Aorta (tissue), 5 donors: ENCODE measurements at regions not wholly inside any gene's neighbourhood (a gene's known extent, or its start where the extent isn't known, plus 50 kb on each side); places are given as distances from the start of the nearest gene placed in this dataset.

ENCODE experiments used
- ATAC-seq: fragments of 200-7000 bp; cut with Tn5 transposase; one replicate; pipeline ENCODE4 v1.9.1; 2022; ENCODE audit warnings: moderate library complexity; ENCODE audit not compliant: low FRiP score
- DNase-seq, 2 donors: peaks; one replicate each; pipeline ENCODE4 v3.0.0-alpha.2; 2020
- H3K27ac ChIP-seq, 2 donors: one replicate each; pipeline ENCODE4 v1.5.1; 2013; ENCODE audit warnings: low read length in 2 of 2, mild to moderate bottlenecking in 2 of 2, moderate library complexity in 2 of 2, control low read depth in 1 of 2, inconsistent platforms in 1 of 2, low read depth in 1 of 2
- H3K27me3 ChIP-seq, 2 donors: one replicate each; pipeline ENCODE4 v1.6.1; 2013; ENCODE audit warnings: control low read depth in 1 of 2, low read length in 1 of 2, mild to moderate bottlenecking in 1 of 2, moderate library complexity in 1 of 2; ENCODE audit not compliant: insufficient read depth in 2 of 2, control insufficient read depth in 1 of 2
- H3K36me3 ChIP-seq, 2 donors: one replicate each; pipeline ENCODE4 v1.6.1; 2013; ENCODE audit warnings: control low read depth in 1 of 2, low read length in 1 of 2, mild to moderate bottlenecking in 1 of 2; ENCODE audit not compliant: insufficient read depth in 2 of 2, control insufficient read depth in 1 of 2
- H3K4me1 ChIP-seq, 2 donors: one replicate each; pipeline ENCODE4 v1.6.1; 2013; ENCODE audit warnings: low read length in 2 of 2, control low read depth in 1 of 2, mild to moderate bottlenecking in 1 of 2, moderate library complexity in 1 of 2; ENCODE audit not compliant: insufficient read depth in 2 of 2, control insufficient read depth in 1 of 2
- H3K4me3 ChIP-seq, 2 donors: one replicate each; pipeline ENCODE4 v1.5.1; 2013; ENCODE audit warnings: low read length in 2 of 2, control low read depth in 1 of 2, mild to moderate bottlenecking in 1 of 2
- H3K9me3 ChIP-seq: one replicate; pipeline ENCODE4 v1.6.1; 2013; ENCODE audit warnings: mild to moderate bottlenecking, low read length; ENCODE audit not compliant: control insufficient read depth
- WGBS, 2 donors: extraction: QIAGEN DNeasy Blood & Tissue Kit; methylation state at CpG; one replicate each; pipeline ENCODE4 v1.1.7; 2013; 5-methylcytosine and 5-hydroxymethylcytosine counted together
- intact Hi-C, 2 donors: fragments of 100-400 bp; cut with DNase I; formaldehyde crosslinking; loops; one replicate each; pipeline versions ENCODE4 v1.14.2 to v1.15.0; 2022
- donor health status: healthy with polysubstance abuse.
- donor health status: Bipolar disorder and iron deficiency.
- donor health status: DM: no; HTN: no; CAD: no.
- donor health status: DM: no; HTN: no; CAD: no.
- donor health status: DM: yes; HTN: yes; CAD: no.

- H3K27ac ChIP-seq, result no peak overlapping the region
- ATAC-seq, result no peak
- H3K27me3 ChIP-seq, result no peaks in the 10 kb centered on the region
- WGBS, 2 donors, result 24 to 25% methylated on average over 1 of the region's 1 CpG
- H3K4me3 ChIP-seq, result no peak overlapping the region
- no peaks in the 10 kb centered on the region for H3K36me3 ChIP-seq
- intact Hi-C loops, result no loop called here
- no peaks in the 10 kb centered on the region for H3K4me1 ChIP-seq
- no peak for DNase-seq
- no peaks in the 10 kb centered on the region for H3K9me3 ChIP-seq
These were observed 564.7 kb downstream of the BMP2 start for GRCh38 chr20:7332169-7332568.

GRCh38 chr20:7333841-7334240 lies 566.4 kb downstream of the BMP2 start:
- intact Hi-C loops, result no loop called here
- no peak for ATAC-seq
- Histone ChIP-seq H3K27me3 (no peaks in the 10 kb centered on the region), H3K9me3 (no peaks in the 10 kb centered on the region), H3K4me1 (no peaks in the 10 kb centered on the region), H3K4me3 (no peak overlapping the region), H3K27ac (no peak overlapping the region), H3K36me3 (no peaks in the 10 kb centered on the region)
- no peak for DNase-seq
- WGBS, 2 donors, result 93 to 94% methylated on average over 3 of the region's 3 CpGs

GRCh38 chr20:7346026-7346425 lies 578.5 kb downstream of the BMP2 start:
- no peak for DNase-seq
- Histone ChIP-seq H3K36me3 (no peaks in the 10 kb centered on the region), H3K9me3 (no peaks in the 10 kb centered on the region), H3K27me3 (no peaks in the 10 kb centered on the region), H3K4me3 (no peak overlapping the region), H3K27ac (no peak overlapping the region), H3K4me1 (no peaks in the 10 kb centered on the region)
- intact Hi-C loops, result no loop called here
- ATAC-seq, result no peak
- 89 to 93% methylated on average over 3 of the region's 3 CpGs for WGBS, 2 donors

- Histone ChIP-seq H3K27ac (no peak overlapping the region), H3K27me3 (no peaks in the 10 kb centered on the region), H3K4me1 (no peaks in the 10 kb centered on the region), H3K36me3 (no peaks in the 10 kb centered on the region), H3K4me3 (no peak overlapping the region), H3K9me3 (no peaks in the 10 kb centered on the region)
- intact Hi-C loops, result no loop called here
- ATAC-seq (no peak), DNase-seq (no peak)
- 88 to 91% methylated on average over 1 of the region's 1 CpG for WGBS, 2 donors
These were observed 579.1 kb downstream of the BMP2 start for GRCh38 chr20:7346562-7346961.

GRCh38 chr20:7347409-7347808 lies 579.9 kb downstream of the BMP2 start:
- intact Hi-C loops, result no loop called here
- no peaks in the 10 kb centered on the region for H3K4me1 ChIP-seq
- 41 to 43% methylated on average over 2 of the region's 2 CpGs for WGBS, 2 donors
- no peaks in the 10 kb centered on the region for H3K9me3 ChIP-seq
- ATAC-seq, result no peak
- H3K27me3 ChIP-seq, result no peaks in the 10 kb centered on the region
- no peak overlapping the region for H3K27ac ChIP-seq
- no peak overlapping the region for H3K4me3 ChIP-seq
- H3K36me3 ChIP-seq, result no peaks in the 10 kb centered on the region
- DNase-seq, result no peak

- no peak overlapping the region for H3K27ac ChIP-seq
- DNase-seq (no peak), ATAC-seq (no peak)
- H3K4me1 ChIP-seq, result no peaks in the 10 kb centered on the region
- no peaks in the 10 kb centered on the region for H3K27me3 ChIP-seq
- WGBS, 2 donors, result 65 to 79% methylated on average over 1 of the region's 1 CpG
- H3K4me3 ChIP-seq, result no peak overlapping the region
- intact Hi-C loops, result no loop called here
- no peaks in the 10 kb centered on the region for H3K9me3 ChIP-seq
- no peaks in the 10 kb centered on the region for H3K36me3 ChIP-seq
These were observed 580.8 kb downstream of the BMP2 start for GRCh38 chr20:7348253-7348652.

- WGBS, 2 donors, result 60 to 69% methylated on average over 9 of the region's 9 CpGs
- H3K4me1 ChIP-seq, result no peaks in the 10 kb centered on the region
- H3K4me3 ChIP-seq, result no peak overlapping the region
- ATAC-seq, result no peak
- intact Hi-C loops, result no loop called here
- H3K36me3 ChIP-seq, result no peaks in the 10 kb centered on the region
- no peaks in the 10 kb centered on the region for H3K27me3 ChIP-seq
- DNase-seq, result no peak
- H3K27ac ChIP-seq, result no peak overlapping the region
- H3K9me3 ChIP-seq, result no peaks in the 10 kb centered on the region
These were observed 584.7 kb downstream of the BMP2 start for GRCh38 chr20:7352165-7352564.

- WGBS, 2 donors, result 40 to 49% methylated on average over 2 of the region's 2 CpGs
- ATAC-seq (no peak), DNase-seq (no peak)
- no peak overlapping the region for H3K27ac ChIP-seq
- intact Hi-C loops, result no loop called here
- H3K27me3 ChIP-seq, result no peaks in the 10 kb centered on the region
- no peak overlapping the region for H3K4me3 ChIP-seq
- H3K36me3 ChIP-seq, result no peaks in the 10 kb centered on the region
- H3K9me3 ChIP-seq, result no peaks in the 10 kb centered on the region
- no peaks in the 10 kb centered on the region for H3K4me1 ChIP-seq
These were observed 585.2 kb downstream of the HAO1 start for GRCh38 chr20:7355051-7355450.

GRCh38 chr20:7358670-7359069 lies 581.6 kb downstream of the HAO1 start:
- Histone ChIP-seq H3K4me1 (no peaks in the 10 kb centered on the region), H3K36me3 (no peaks in the 10 kb centered on the region), H3K4me3 (no peak overlapping the region), H3K9me3 (no peaks in the 10 kb centered on the region), H3K27me3 (no peaks in the 10 kb centered on the region), H3K27ac (no peak overlapping the region)
- 52 to 61% methylated on average over 1 of the region's 1 CpG for WGBS, 2 donors
- intact Hi-C loops, result no loop called here
- ATAC-seq, result no peak
- no peak for DNase-seq
